ENCODE measurements at regions not wholly inside any gene's neighbourhood (a gene's known extent, or its start where the extent isn't known, plus 50 kb on each side); places are given as distances from the start of the nearest gene placed in this dataset.
A peak's percentile ranks its signal among the peaks of the same experiment; 100 is the strongest.
"Not testable (repeated sequence)": the region's sequence is repeated elsewhere in the genome, so short reads cannot be mapped to it uniquely, and the experiment has no call there.

GRCh38 chr14:103267226-103267910 lies 66.7 kb upstream of the EIF5 start:
- no peak for DNase-seq (ENCODE audit: low spot score)

GRCh38 chr14:103271189-103271588 lies 62.8 kb upstream of the EIF5 start:
- DNase-seq (ENCODE audit: low spot score), result no peak

- DNase-seq (ENCODE audit: low spot score), result no peak
Measured at GRCh38 chr14:103273145-103273744, 60.8 kb upstream of the EIF5 start.

DNA sequence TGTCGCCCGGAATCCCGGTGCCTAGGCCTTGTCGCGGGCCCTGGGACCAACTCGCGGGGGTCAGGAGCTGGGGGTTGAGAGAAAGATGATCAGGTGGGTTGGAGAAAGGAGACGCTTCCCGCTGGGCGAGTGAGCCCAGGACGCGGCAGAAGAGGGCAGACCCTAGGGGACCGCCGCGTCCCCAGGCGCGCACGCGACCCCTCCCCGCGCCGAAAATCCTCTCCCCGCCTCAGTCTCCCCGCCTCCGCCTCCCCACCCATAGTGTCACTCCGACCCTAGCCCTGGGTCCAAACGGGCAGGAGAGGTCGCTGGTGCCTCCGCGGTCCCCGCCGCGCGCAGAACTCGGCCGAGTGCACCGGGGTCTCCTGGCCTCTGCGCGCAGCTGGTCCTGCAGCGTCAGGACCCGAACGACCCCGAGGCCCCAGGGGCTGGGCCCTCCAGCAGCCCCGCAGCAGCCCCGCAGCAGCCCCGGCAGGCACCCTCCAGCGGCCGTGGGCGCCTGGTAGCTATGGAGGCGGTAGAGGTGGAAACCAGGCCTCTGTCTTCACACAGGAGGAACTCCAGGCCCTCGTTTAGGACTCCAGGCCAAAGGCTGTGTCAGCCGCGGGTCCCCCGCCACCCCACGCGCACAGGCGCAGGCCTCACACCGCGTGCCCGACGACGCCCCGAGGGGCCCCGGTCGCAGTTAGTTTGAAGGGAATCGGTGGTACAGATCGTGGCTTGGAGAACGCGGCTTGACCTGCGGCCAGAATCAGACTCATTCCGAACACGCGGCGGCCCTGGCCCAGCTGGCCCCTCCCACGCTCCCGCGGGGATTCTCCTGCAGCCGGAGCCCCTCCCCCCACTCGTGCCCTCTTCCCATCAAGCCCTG lies 60.1 kb upstream of the EIF5 start:
- DNase-seq (ENCODE audit: low spot score), result no peak

GRCh38 chr14:103275000-103275399 lies 59.0 kb upstream of the EIF5 start:
- no peak for DNase-seq (ENCODE audit: low spot score)

GRCh38 chr14:103277931-103278330 lies 56.1 kb upstream of the EIF5 start:
- DNase-seq (ENCODE audit: low spot score), result no peak

- no peak for DNase-seq (ENCODE audit: low spot score)
Measured at GRCh38 chr14:103279142-103280025, 54.7 kb upstream of the EIF5 start.

- no peak for DNase-seq (ENCODE audit: low spot score)
Measured at GRCh38 chr14:103280278-103280928, 53.6 kb upstream of the EIF5 start.

GRCh38 chr14:103281496-103282231 lies 52.4 kb upstream of the EIF5 start:
- peak; percentile 78 for DNase-seq (ENCODE audit: low spot score)

GRCh38 chr14:103282309-103282708 lies 51.7 kb upstream of the EIF5 start:
- DNase-seq (ENCODE audit: low spot score), result not testable (repeated sequence)

DNA sequence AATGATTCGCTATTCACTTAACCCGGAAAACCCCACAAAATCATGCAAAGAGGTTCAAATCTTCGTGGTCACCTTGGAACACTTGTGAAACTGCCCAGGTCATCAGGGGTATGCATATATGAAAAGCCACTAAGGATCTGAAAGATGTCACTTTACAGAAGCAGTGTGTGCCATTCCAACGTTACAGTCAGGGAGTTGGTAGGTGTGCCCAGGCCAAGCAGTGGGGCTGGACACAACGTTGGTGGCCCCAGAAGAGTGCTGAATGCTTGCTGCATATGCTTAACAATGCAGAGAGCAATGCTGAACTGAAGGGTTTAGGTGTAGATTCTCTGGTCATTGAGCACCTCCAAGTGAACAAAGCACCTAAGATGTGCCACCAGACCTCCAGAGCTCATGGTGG lies 51.1 kb upstream of the EIF5 start:
- no peak for DNase-seq (ENCODE audit: low spot score)

DNA sequence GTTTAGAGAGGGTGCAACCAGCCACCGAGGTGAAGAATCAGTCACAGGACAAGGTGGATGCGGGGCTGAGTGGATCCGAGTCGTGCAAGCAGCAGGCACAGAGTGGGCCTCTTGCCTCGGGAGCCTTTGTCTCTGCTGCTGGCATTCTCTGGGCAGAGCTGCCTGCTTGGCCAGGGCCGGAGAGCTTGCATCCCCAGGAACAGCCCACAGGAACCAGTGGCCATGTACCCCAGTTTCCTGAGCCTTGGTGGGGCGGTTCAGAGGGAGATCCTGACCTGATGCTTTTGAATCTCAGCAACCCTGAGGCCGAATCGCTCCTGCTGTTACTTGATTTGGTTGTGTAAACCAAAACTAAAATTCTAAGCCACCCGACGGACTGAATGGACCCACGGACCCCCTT lies 50.1 kb upstream of the EIF5 start:
- DNase-seq (ENCODE audit: low spot score), result no peak

Measured in AG08396 (cell line).